ENCODE measurements at regions not wholly inside any gene's neighbourhood (a gene's known extent, or its start where the extent isn't known, plus 50 kb on each side); places are given as distances from the start of the nearest gene placed in this dataset.

GRCh38 chr4:27271555-27271954, 410.9 kb downstream of the STIM2 start:
- Histone ChIP-seq H3K27ac (ENCODE audit: low read depth, low read length) (no peak overlapping the region), H3K4me3 (ENCODE audit: low read depth in 1 of 2, low read length in 2 of 2) (no peak overlapping the region), H3K9me3 (ENCODE audit: low read length) (no peaks in the 10 kb centered on the region), H3K9ac (ENCODE audit: low read length) (no peak overlapping the region), H3K36me3 (ENCODE audit: insufficient read depth, low read length) (no peaks in the 10 kb centered on the region), H3K27me3 (ENCODE audit: control insufficient read depth in 1 of 2, insufficient read depth in 2 of 2, low read length in 2 of 2) (no peaks in the 10 kb centered on the region), H3K4me1 (ENCODE audit: insufficient read depth, low read length) (no peaks in the 10 kb centered on the region)

GRCh38 chr4:27272217-27272616, 411.6 kb downstream of the STIM2 start:
- Histone ChIP-seq H3K9ac (ENCODE audit: low read length) (no peak overlapping the region), H3K27me3 (ENCODE audit: control insufficient read depth in 1 of 2, insufficient read depth in 2 of 2, low read length in 2 of 2) (no peaks in the 10 kb centered on the region), H3K27ac (ENCODE audit: low read depth, low read length) (no peak overlapping the region), H3K36me3 (ENCODE audit: insufficient read depth, low read length) (no peaks in the 10 kb centered on the region), H3K4me3 (ENCODE audit: low read depth in 1 of 2, low read length in 2 of 2) (no peak overlapping the region), H3K4me1 (ENCODE audit: insufficient read depth, low read length) (no peaks in the 10 kb centered on the region), H3K9me3 (ENCODE audit: low read length) (no peaks in the 10 kb centered on the region)

DNA sequence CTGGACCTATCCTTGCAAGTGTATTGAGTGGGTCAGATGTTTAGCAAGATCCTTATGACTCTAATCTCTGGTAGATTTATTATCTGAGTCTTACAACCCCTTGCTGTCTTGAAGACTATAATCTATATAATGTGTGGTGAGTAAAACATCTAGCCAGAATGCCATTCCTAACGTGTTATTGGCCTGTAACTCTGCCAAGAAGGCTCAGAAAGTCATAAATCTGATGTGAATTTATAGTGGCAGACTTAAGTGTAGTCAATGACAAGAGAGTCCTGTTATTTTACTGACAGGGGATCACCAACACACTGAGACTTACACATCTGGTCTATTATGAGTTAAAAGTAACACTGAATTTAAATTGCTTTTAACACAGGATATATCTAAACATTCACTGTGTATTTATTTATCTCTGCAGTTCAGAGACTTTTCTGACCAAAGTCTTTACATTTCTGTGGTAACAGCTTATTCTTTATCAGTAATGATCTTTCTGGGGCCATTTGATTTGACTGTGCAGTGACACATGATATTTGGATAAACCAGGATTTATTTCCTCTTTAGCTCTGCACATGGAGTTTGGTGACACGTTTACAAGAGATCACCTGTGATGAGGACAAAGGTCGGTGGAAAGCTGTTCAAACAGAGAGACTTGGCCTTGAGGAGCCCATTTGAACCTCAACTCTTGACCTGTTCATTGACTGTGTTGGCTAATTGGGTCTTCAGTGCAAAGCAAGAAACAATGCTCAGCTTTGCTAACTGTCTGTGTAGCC, 415.8 kb downstream of the STIM2 start:
- Histone ChIP-seq H3K4me3 (ENCODE audit: low read depth in 1 of 2, low read length in 2 of 2) (no peak overlapping the region), H3K4me1 (ENCODE audit: insufficient read depth, low read length) (no peaks in the 10 kb centered on the region), H3K27me3 (ENCODE audit: control insufficient read depth in 1 of 2, insufficient read depth in 2 of 2, low read length in 2 of 2) (no peaks in the 10 kb centered on the region), H3K9ac (ENCODE audit: low read length) (no peak overlapping the region), H3K36me3 (ENCODE audit: insufficient read depth, low read length) (no peaks in the 10 kb centered on the region), H3K27ac (ENCODE audit: low read depth, low read length) (no peak overlapping the region), H3K9me3 (ENCODE audit: low read length) (no peaks in the 10 kb centered on the region)

- no peak overlapping the region for H3K9ac ChIP-seq (ENCODE audit: low read length)
- H3K4me3 ChIP-seq (ENCODE audit: low read depth in 1 of 2, low read length in 2 of 2), result no peak overlapping the region
- H3K27ac ChIP-seq (ENCODE audit: low read depth, low read length), result no peak overlapping the region
- H3K27me3 ChIP-seq (ENCODE audit: control insufficient read depth in 1 of 2, insufficient read depth in 2 of 2, low read length in 2 of 2), result no peaks in the 10 kb centered on the region
- no peaks in the 10 kb centered on the region for H3K4me1 ChIP-seq (ENCODE audit: insufficient read depth, low read length)
- no peaks in the 10 kb centered on the region for H3K36me3 ChIP-seq (ENCODE audit: insufficient read depth, low read length)
- no peaks in the 10 kb centered on the region for H3K9me3 ChIP-seq (ENCODE audit: low read length)
Observed at GRCh38 chr4:27278615-27279375, 418.2 kb downstream of the STIM2 start.

- Histone ChIP-seq H3K4me3 (ENCODE audit: low read depth in 1 of 2, low read length in 2 of 2) (no peak overlapping the region), H3K27ac (ENCODE audit: low read depth, low read length) (no peak overlapping the region), H3K36me3 (ENCODE audit: insufficient read depth, low read length) (no peaks in the 10 kb centered on the region), H3K27me3 (ENCODE audit: control insufficient read depth in 1 of 2, insufficient read depth in 2 of 2, low read length in 2 of 2) (no peaks in the 10 kb centered on the region), H3K9ac (ENCODE audit: low read length) (no peak overlapping the region), H3K4me1 (ENCODE audit: insufficient read depth, low read length) (no peaks in the 10 kb centered on the region), H3K9me3 (ENCODE audit: low read length) (no peaks in the 10 kb centered on the region)
Observed at GRCh38 chr4:27288496-27288895, 427.9 kb downstream of the STIM2 start.

DNA sequence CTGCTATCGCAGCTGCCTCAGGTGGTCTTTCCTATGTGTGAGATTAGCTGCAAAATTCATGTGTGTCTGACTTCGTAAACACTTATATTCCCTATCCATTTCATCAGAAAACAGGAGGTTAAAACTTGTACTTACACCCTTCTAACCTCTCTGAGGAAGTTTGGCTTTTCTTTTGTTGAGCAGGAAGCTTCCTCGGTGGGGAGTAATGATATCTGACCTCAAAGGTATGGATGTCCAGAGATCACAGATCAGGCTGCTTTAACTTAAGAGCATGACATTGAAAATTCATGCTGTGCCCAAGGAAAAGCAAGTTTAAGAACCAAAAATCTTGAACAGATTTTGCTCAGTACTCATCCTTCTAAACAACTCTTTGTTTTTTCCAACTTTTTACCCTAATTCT, 429.1 kb downstream of the STIM2 start:
- no peaks in the 10 kb centered on the region for H3K27me3 ChIP-seq (ENCODE audit: control insufficient read depth in 1 of 2, insufficient read depth in 2 of 2, low read length in 2 of 2)
- H3K9me3 ChIP-seq (ENCODE audit: low read length), result no peaks in the 10 kb centered on the region
- no peak overlapping the region for H3K4me3 ChIP-seq (ENCODE audit: low read depth in 1 of 2, low read length in 2 of 2)
- no peak overlapping the region for H3K27ac ChIP-seq (ENCODE audit: low read depth, low read length)
- H3K36me3 ChIP-seq (ENCODE audit: insufficient read depth, low read length), result no peaks in the 10 kb centered on the region
- no peaks in the 10 kb centered on the region for H3K4me1 ChIP-seq (ENCODE audit: insufficient read depth, low read length)
- no peak overlapping the region for H3K9ac ChIP-seq (ENCODE audit: low read length)

DNA sequence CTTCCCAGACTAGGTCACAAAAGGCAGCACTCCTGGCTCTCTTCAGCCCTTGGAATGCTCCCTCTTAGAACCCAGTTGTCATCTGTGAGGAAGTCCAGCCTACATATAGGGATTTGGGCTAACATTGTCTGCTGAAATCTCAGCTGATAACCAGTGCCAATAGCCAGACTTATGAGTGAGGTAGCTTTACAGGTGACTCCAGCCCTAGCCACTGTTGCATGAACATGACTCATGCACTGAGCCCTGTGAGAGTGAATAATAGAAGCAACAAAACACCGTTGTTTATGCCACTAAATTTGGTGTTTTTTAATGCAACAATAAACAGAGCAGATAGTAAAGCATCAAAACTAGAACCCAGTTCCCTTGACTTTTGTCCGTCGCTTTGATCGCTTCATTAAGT, 433.2 kb downstream of the STIM2 start:
- no peaks in the 10 kb centered on the region for H3K36me3 ChIP-seq (ENCODE audit: insufficient read depth, low read length)

DNA sequence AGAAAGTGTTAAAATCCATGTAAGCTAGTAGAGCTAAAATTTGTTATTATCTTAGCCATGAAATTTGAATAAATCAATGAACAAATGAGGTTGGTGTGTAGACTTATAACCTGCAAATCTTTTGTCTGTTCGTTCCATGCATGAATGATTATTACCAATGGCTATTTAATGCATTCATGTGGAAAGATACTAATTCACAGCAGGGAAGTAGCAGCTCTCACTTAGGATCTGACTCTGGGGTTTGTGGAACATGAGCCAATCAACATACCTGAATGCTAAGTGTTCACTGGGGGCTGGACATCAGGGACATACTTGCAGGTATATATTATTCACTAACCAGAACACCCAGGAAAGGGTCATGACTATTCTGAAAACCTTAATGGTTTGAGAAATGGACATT, 444.1 kb downstream of the STIM2 start:
- Histone ChIP-seq H3K9me3 (ENCODE audit: low read length) (no peaks in the 10 kb centered on the region), H3K4me3 (ENCODE audit: low read depth in 1 of 2, low read length in 2 of 2) (no peak overlapping the region), H3K9ac (ENCODE audit: low read length) (no peak overlapping the region), H3K4me1 (ENCODE audit: insufficient read depth, low read length) (no peaks in the 10 kb centered on the region), H3K36me3 (ENCODE audit: insufficient read depth, low read length) (no peaks in the 10 kb centered on the region), H3K27ac (ENCODE audit: low read depth, low read length) (no peak overlapping the region), H3K27me3 (ENCODE audit: control insufficient read depth in 1 of 2, insufficient read depth in 2 of 2, low read length in 2 of 2) (no peaks in the 10 kb centered on the region)

More for the DNA sequence above, 433.2 kb downstream of the STIM2 start:
- Histone ChIP-seq H3K27ac (ENCODE audit: low read depth, low read length) (no peak overlapping the region), H3K4me3 (ENCODE audit: low read depth in 1 of 2, low read length in 2 of 2) (no peak overlapping the region), H3K27me3 (ENCODE audit: control insufficient read depth in 1 of 2, insufficient read depth in 2 of 2, low read length in 2 of 2) (no peaks in the 10 kb centered on the region), H3K9me3 (ENCODE audit: low read length) (no peaks in the 10 kb centered on the region), H3K9ac (ENCODE audit: low read length) (no peak overlapping the region), H3K4me1 (ENCODE audit: insufficient read depth, low read length) (no peaks in the 10 kb centered on the region)

DNA sequence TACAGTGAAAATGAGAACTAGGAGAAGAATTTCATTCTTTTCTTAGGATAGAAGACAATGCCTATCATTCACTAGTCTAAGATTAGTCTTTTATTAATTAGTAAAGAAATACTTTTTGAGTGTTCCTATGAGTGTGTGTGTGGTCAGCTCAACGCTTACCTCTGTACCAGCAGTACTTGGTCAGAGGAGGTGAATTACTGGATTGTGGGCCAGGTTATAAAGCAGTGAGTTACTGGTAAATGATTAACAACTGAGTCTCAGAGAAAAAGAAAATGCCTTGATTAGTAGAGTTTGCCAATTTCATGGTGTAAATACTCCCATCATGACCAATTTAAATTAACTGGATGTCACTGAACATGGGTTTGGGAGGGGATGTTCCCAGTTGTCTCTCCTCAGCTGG, 444.6 kb downstream of the STIM2 start:
- H3K9me3 ChIP-seq (ENCODE audit: low read length), result no peaks in the 10 kb centered on the region
- H3K9ac ChIP-seq (ENCODE audit: low read length), result no peak overlapping the region
- H3K4me3 ChIP-seq (ENCODE audit: low read depth in 1 of 2, low read length in 2 of 2), result no peak overlapping the region
- no peak overlapping the region for H3K27ac ChIP-seq (ENCODE audit: low read depth, low read length)
- H3K27me3 ChIP-seq (ENCODE audit: control insufficient read depth in 1 of 2, insufficient read depth in 2 of 2, low read length in 2 of 2), result no peaks in the 10 kb centered on the region
- H3K36me3 ChIP-seq (ENCODE audit: insufficient read depth, low read length), result no peaks in the 10 kb centered on the region
- no peaks in the 10 kb centered on the region for H3K4me1 ChIP-seq (ENCODE audit: insufficient read depth, low read length)

DNA sequence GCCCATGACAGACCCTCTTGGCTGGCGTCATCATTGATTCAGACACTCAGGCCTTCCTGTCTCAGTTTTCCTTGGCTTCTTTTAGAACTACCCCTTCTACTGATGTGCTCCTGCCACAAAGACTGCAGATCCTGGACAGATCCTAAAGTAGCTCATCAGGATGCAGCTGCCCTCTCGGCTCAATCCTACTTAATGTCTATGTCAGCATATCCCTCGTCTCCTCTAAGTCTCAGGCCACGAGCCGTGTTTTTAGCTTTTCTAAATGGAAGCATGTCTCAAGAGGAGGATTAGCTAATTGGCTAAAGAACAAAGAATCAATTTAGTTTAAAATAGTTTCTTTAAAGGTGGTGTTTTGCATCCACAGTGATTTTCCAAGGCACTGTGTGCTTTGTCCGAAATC, 447.7 kb downstream of the STIM2 start:
- Histone ChIP-seq H3K4me3 (ENCODE audit: low read depth in 1 of 2, low read length in 2 of 2) (no peak overlapping the region), H3K36me3 (ENCODE audit: insufficient read depth, low read length) (no peaks in the 10 kb centered on the region), H3K9me3 (ENCODE audit: low read length) (no peaks in the 10 kb centered on the region), H3K9ac (ENCODE audit: low read length) (no peak overlapping the region), H3K4me1 (ENCODE audit: insufficient read depth, low read length) (no peaks in the 10 kb centered on the region), H3K27ac (ENCODE audit: low read depth, low read length) (no peak overlapping the region), H3K27me3 (ENCODE audit: control insufficient read depth in 1 of 2, insufficient read depth in 2 of 2, low read length in 2 of 2) (no peaks in the 10 kb centered on the region)

- H3K9ac ChIP-seq (ENCODE audit: low read length), result no peak overlapping the region
- no peak overlapping the region for H3K27ac ChIP-seq (ENCODE audit: low read depth, low read length)
- H3K36me3 ChIP-seq (ENCODE audit: insufficient read depth, low read length), result no peaks in the 10 kb centered on the region
- H3K4me1 ChIP-seq (ENCODE audit: insufficient read depth, low read length), result peaks cover 8% of the 10 kb centered on the region
- H3K4me3 ChIP-seq (ENCODE audit: low read depth in 1 of 2, low read length in 2 of 2), result no peak overlapping the region
- H3K27me3 ChIP-seq (ENCODE audit: control insufficient read depth in 1 of 2, insufficient read depth in 2 of 2, low read length in 2 of 2), result no peaks in the 10 kb centered on the region
- no peaks in the 10 kb centered on the region for H3K9me3 ChIP-seq (ENCODE audit: low read length)
Observed at GRCh38 chr4:27315625-27316024, 455.0 kb downstream of the STIM2 start.

- Histone ChIP-seq H3K36me3 (ENCODE audit: insufficient read depth, low read length) (no peaks in the 10 kb centered on the region), H3K9ac (ENCODE audit: low read length) (no peak overlapping the region), H3K27me3 (ENCODE audit: control insufficient read depth in 1 of 2, insufficient read depth in 2 of 2, low read length in 2 of 2) (no peaks in the 10 kb centered on the region), H3K27ac (ENCODE audit: low read depth, low read length) (no peak overlapping the region), H3K9me3 (ENCODE audit: low read length) (no peaks in the 10 kb centered on the region), H3K4me3 (ENCODE audit: low read depth in 1 of 2, low read length in 2 of 2) (no peak overlapping the region), H3K4me1 (ENCODE audit: insufficient read depth, low read length) (peaks cover 8% of the 10 kb centered on the region)
Observed at GRCh38 chr4:27316176-27316575, 455.5 kb downstream of the STIM2 start.

Measured in muscle layer of colon (tissue), 2 donors.